Activated CD8-positive, alpha-beta memory T cell treated with anti-CD3 and anti-CD28 coated beads for 48 hours (primary cell): ENCODE measurements at regions not wholly inside any gene's neighbourhood (a gene's known extent, or its start where the extent isn't known, plus 50 kb on each side); places are given as distances from the start of the nearest gene placed in this dataset.

Experiments
- DNase-seq, 3 experiments: peaks; one replicate each; pipeline ENCODE4 v3.0.0-alpha.2; 2020; ENCODE audit warnings: low read depth in 2 of 3, low spot score in 2 of 3

GRCh38 chr6:43951063-43951755 is 176.0 kb downstream of the MRPL14 start:
- no peak for DNase-seq

- DNase-seq, result no peak
These were observed 176.6 kb downstream of the MRPL14 start for GRCh38 chr6:43950731-43951062.

DNA sequence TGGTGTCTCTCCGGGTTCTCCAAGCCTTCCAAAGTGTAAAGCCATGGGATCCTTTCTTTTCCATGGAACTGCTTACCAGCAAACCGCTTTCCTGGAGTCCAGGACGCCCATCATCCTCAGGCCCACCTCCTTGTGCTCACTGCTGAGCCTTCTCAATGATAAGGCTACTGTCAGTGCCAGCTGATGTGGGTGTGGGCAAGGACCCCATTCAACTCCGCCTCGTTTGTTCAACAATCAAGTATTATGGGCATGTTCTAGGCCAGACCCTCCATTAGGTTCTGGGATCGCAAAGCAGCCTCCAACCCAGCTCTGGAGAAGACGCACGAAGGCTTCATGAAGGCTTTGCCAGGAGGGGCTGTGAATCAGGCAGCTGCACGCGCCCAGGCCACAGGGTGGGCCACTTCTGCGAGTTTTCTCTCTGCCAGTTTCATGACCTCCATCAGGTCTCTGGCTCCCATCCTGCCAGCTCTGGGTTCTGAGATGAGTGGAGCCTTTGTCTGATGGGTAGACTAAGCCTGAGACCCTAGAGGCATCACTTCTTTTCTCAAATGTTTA is 177.1 kb downstream of the MRPL14 start:
- no peak for DNase-seq

DNA sequence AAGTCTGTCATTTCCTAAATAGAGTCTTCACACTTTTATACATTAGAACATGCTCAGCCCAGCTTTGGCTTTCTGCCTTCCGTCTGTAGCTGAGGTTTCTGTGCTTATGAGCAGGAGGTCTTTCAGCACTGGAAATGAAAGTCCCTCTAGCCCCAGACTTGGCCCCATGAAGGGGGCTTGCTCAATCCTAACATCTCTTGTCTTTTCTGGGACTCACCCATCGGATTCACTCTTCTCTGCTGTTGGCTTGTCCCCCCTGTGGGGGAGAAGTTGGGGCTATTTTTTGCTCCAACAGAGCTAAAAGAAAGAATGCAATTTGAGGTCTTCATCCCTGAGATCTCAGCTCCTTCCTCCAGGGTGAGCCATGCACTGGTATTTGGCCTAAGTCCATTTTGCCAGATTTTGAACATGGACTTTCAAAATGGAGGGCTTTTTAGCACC is 177.7 kb downstream of the MRPL14 start:
- no peak for DNase-seq

DNA sequence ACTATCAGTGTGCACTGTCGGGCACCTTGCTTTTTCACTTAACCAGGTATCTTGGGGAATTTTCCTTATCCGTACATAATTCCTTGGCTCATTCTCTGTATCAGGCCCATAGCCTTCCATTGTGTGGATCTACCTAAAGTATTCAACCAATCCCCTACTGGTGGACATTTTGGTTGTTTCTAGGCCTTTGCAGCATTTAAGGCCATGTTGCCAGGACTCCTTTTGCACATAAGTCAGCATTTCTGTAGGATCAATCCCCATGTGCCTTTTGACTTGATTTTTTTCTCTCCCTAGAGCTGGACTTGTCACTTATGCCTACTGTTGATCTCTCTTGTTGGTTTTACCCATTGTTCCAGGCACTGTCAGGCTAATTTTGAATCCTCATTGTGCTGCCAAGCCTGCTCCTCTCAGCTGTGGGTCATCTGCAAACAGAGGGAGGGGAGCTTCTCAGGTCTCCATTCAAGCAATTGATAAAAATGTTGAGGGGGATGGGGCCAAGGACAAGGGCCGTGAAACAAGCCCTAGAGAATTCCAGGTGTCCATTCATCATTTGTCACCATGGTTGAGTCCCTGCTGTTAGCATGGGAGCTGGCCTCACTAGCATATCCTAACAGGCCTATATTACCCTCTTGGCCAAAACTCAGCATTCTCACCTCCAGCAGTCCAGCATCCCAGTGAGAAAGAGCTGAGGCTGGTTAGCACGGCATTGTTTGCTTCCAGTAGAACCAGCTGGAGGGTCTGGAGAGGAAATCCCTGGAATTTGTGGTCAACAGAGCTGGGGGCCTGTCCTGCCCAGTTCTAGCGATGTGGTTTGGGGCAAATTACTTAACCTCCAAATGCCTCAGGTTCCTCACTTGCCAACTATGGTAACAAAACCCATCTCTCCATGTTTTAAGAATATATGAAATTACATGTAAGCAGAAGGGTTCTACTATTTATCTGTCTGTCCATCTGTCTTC is 178.4 kb downstream of the MRPL14 start:
- DNase-seq, result no peak

DNA sequence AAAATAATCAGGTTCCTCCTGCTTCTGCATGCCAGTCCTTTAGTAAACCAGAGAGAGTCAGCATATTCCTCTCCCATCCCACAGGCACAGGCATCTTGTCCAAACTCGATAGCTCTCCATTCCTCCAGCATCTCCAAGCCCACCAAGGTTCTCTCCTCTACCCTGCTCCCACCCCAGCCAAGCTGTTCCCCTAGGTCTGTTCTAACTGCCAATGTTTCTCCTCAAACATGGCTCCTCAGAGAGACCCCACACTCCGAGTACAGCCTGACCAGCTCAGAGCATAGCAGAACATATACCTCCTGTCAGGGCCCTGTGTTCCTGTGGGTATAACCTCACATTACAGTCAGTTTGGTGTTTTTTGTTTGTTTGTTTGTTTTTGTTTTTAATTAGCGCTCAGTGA is 177.8 kb downstream of the VEGFA start:
- DNase-seq, result no peak

GRCh38 chr6:43946641-43947363 is 176.8 kb downstream of the VEGFA start:
- no peak for DNase-seq

GRCh38 chr6:43945768-43946080 is 175.7 kb downstream of the VEGFA start:
- no peak for DNase-seq

- DNase-seq, result no peak
These were observed 175.1 kb downstream of the VEGFA start for GRCh38 chr6:43944908-43945767.

- DNase-seq, result no peak
These were observed 173.8 kb downstream of the VEGFA start for GRCh38 chr6:43943781-43944250.

DNA sequence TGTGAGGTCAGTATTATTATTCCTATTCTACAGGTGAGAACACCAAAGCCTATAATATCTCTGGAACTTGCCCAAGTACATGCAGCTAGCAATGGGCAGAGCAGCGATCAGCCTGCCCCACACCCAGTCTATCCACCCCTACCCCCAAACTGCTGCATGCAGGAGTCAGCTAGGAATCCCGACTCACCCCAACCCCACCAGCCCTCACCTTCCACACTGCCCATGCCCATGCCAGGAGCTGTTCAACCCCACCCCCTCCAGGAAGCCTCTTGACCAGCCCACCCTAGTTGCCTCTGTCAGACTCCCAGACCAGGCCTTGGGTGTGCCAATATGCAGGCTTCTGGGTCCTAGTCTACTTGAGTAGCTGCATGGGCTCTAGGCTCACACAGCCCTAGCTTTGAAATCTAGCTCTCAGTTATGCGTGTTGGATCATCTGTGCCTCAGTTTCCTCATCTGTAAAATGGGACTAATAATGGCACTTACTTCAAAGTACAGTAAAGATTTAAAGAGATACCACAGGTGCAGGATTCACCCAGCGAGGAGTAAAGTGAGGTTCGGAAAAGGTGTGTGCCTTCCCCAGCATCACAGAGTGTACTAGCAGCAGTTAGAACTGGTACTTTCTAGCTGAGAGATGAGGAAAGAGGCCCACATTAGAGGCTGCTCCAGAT is 173.2 kb downstream of the VEGFA start:
- DNase-seq, result no peak

GRCh38 chr6:43942616-43943015 is 172.6 kb downstream of the VEGFA start:
- no peak for DNase-seq

GRCh38 chr6:43942011-43942442 is 172.0 kb downstream of the VEGFA start:
- no peak for DNase-seq

GRCh38 chr6:43941174-43941573 is 171.2 kb downstream of the VEGFA start:
- no peak for DNase-seq

DNA sequence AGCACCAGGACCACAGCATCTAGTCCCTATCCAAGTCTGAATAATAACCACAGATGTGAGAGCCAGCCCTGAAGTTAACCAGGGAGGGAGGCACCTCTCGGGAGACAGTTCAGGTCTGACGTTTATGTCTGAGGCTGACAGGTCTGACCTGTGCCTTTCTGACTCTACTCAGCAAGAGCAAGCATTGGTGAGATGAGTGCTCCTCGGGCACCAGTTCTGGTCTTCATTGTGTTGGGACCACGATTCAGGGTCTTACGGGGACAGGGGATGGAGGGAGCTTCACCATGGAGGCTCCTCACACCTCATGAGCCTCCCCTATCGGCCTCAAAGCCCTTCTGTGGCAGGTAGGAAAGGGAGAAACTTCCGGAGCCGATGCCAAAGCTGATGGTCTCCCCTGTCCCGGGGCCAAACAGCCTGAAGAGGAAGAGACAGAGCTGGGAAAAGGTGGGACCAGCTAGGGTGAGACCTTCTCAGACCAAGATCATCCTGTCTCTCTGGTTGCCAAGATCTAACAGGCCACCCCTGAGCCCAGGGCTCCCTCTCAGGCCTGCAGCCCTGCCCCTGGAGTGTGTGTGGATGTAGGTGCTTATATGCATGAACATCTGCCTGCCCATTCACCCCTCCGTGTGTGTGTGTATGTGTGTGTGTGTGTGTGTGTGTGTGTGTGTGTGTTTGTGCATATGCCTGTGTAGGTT is 170.5 kb downstream of the VEGFA start:
- DNase-seq, result no peak

- DNase-seq, result no peak
These were observed 170.0 kb downstream of the VEGFA start for GRCh38 chr6:43940071-43940392.

- no peak for DNase-seq
These were observed 169.5 kb downstream of the VEGFA start for GRCh38 chr6:43939281-43940070.

GRCh38 chr6:43938178-43939105 is 168.4 kb downstream of the VEGFA start:
- DNase-seq, result no peak
